CD4-positive, alpha-beta T cell (primary cell): ENCODE measurements at regions not wholly inside any gene's neighbourhood (a gene's known extent, or its start where the extent isn't known, plus 50 kb on each side); places are given as distances from the start of the nearest gene placed in this dataset.
"Not testable (repeated sequence)": the region's sequence is repeated elsewhere in the genome, so short reads cannot be mapped to it uniquely, and the experiment has no call there.

Experiments used
- ATAC-seq: fragments of 200-7000 bp; cut with Tn5 transposase; one replicate; pipeline ENCODE4 v1.10.0; 2022; ENCODE audit warnings: mild to moderate bottlenecking; ENCODE audit not compliant: poor library complexity
- CTCF ChIA-PET: fragments of 350-600 bp; sonication (Branson Sonifier 250); formaldehyde crosslinking; loops from one replicate; lab custom pipeline; 2021; ENCODE audit warnings: antibody characterized with exemption, inconsistent platforms; lab: Charles Lee
- POLR2A ChIA-PET: fragments of 350-600 bp; sonication (Branson Sonifier 250); formaldehyde crosslinking; loops from one replicate; lab custom pipeline; 2021; ENCODE audit warnings: antibody characterized with exemption, inconsistent platforms; lab: Charles Lee
- DNase-seq, 14 experiments: peaks; one replicate each; pipeline ENCODE4 v3.0.0-alpha.2; 2013 to 2020; ENCODE audit warnings: mixed read lengths in 2 of 14
- H3K27ac ChIP-seq, 2 donors: one replicate each; pipeline versions ENCODE4 v1.5.1 to v1.7.0; 2013; ENCODE audit warnings: low read length in 2 of 2, low read depth in 1 of 2, mild to moderate bottlenecking in 1 of 2
- H3K27me3 ChIP-seq, 2 experiments: 1 replicate in 1 of 2; 2 replicates in 1 of 2; pipeline versions ENCODE4 v1.6.1 to v1.7.0; 2013; ENCODE audit warnings: low read length in 2 of 2, control low read depth in 1 of 2, mild to moderate bottlenecking in 1 of 2, moderate library complexity in 1 of 2; ENCODE audit not compliant: insufficient read depth in 2 of 2, control insufficient read depth in 1 of 2
- H3K36me3 ChIP-seq: one replicate; pipeline ENCODE4 v1.6.1; 2013; ENCODE audit warnings: low read length, control low read depth; ENCODE audit not compliant: insufficient read depth
- H3K4me1 ChIP-seq: one replicate; pipeline ENCODE4 v1.6.1; 2013; ENCODE audit warnings: low read length, control low read depth; ENCODE audit not compliant: insufficient read depth
- H3K4me3 ChIP-seq: one replicate; pipeline ENCODE4 v1.5.1; 2013; ENCODE audit warnings: mild to moderate bottlenecking, low read length, moderate library complexity
- H3K9me3 ChIP-seq, 2 experiments: 1 replicate in 1 of 2; 2 replicates in 1 of 2; pipeline versions ENCODE4 v1.6.1 to v1.7.0; 2013; ENCODE audit warnings: low read length in 2 of 2, mild to moderate bottlenecking in 2 of 2, control low read depth in 1 of 2, moderate library complexity in 1 of 2; ENCODE audit not compliant: control insufficient read depth in 1 of 2, insufficient read depth in 1 of 2
- H3K27ac Mint-ChIP-seq: one replicate; pipeline ENCODE4 v1.8.0; 2020; ENCODE audit warnings: mixed read lengths
- H3K27me3 Mint-ChIP-seq: one replicate; pipeline ENCODE4 v1.8.0; 2021; ENCODE audit warnings: mixed read lengths
- H3K36me3 Mint-ChIP-seq: one replicate; pipeline ENCODE4 v1.8.0; 2021; ENCODE audit warnings: low read depth, mixed read lengths
- H3K4me1 Mint-ChIP-seq: one replicate; pipeline ENCODE4 v1.8.0; 2021; ENCODE audit warnings: low read depth, mixed read lengths
- H3K4me3 Mint-ChIP-seq: one replicate; pipeline ENCODE4 v1.8.0; 2020; ENCODE audit warnings: mild to moderate bottlenecking, mixed read lengths
- H3K9me3 Mint-ChIP-seq: one replicate; pipeline ENCODE4 v1.8.0; 2020; ENCODE audit warnings: mixed read lengths
- CTCF ChIP-seq: fragments of 200-600 bp; IDR thresholded peaks from one replicate; pipeline ENCODE4 v1.8.0; 2022; ENCODE audit warnings: antibody characterized with exemption, mild to moderate bottlenecking
- intact Hi-C, 2 experiments: fragments of 100-400 bp; cut with DNase I in 1 of 2; cut with micrococcal nuclease in 1 of 2; formaldehyde crosslinking; loops; one replicate each; pipeline versions ENCODE4 v1.15.1 to v1.9.0; 2023 to 2025; cut with DNase I, micrococcal nuclease

- Mint-ChIP-seq H3K27me3 (no peaks in the 10 kb centered on the region), H3K4me3 (no peak overlapping the region), H3K9me3 (peaks cover 11% of the 10 kb centered on the region), H3K36me3 (no peaks in the 10 kb centered on the region), H3K4me1 (no peaks in the 10 kb centered on the region), H3K27ac (no peak overlapping the region)
- no peaks in the 10 kb centered on the region for H3K4me1 ChIP-seq
- intact Hi-C loops = no loop called here
- no peaks in the 10 kb centered on the region for H3K36me3 ChIP-seq
- ChIA-PET CTCF (no interaction called here), POLR2A (interaction anchor here (0.5 kb wide), 1 partner anchor 434 kb away, joined by 3 read pairs; no protein-coding TSS in a partner anchor)
- H3K27ac ChIP-seq = no peak overlapping the region
- no peak for ATAC-seq
- H3K4me3 ChIP-seq = no peak overlapping the region
- no peak for TF ChIP-seq CTCF
- no peaks in the 10 kb centered on the region for H3K27me3 ChIP-seq
- H3K9me3 ChIP-seq = peaks cover 0 to 4% of the 10 kb centered on the region in 2 experiments
- no peak for DNase-seq
Observed at GRCh38 chr6:121794630-121795029, 359.2 kb downstream of the GJA1 start.

DNA sequence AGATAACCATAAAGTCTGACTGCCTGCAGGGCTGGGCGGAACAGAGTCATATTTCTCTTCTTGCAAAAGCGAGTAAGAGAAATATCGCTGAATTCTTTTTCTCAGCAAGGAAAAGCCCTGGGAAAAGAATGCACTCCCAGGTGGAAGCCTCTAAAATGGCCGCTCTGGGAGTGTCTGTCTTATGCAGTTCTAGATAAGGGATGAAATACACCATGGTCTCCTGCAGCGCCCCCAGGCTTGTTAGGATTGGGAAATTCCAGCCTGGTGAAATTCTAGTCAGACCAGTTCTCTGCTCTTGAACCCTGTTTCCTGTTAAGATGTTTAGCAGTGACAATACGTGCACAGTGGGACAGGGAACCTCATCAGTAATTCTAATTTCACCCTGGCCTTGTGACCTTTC is 362.2 kb downstream of the GJA1 start:
- CTCF ChIA-PET, H3K4me3 Mint-ChIP-seq, H3K36me3 Mint-ChIP-seq, DNase-seq, intact Hi-C loops, ATAC-seq, H3K27ac ChIP-seq, H3K27me3 ChIP-seq, H3K27ac Mint-ChIP-seq, H3K4me1 ChIP-seq, H3K36me3 ChIP-seq, H3K4me1 Mint-ChIP-seq, H3K4me3 ChIP-seq, H3K27me3 Mint-ChIP-seq, POLR2A ChIA-PET: not testable (repeated sequence)
- H3K9me3 Mint-ChIP-seq = peaks cover 22% of the 10 kb centered on the region
- H3K9me3 ChIP-seq = peaks cover 0 to 11% of the 10 kb centered on the region in 2 experiments

DNA sequence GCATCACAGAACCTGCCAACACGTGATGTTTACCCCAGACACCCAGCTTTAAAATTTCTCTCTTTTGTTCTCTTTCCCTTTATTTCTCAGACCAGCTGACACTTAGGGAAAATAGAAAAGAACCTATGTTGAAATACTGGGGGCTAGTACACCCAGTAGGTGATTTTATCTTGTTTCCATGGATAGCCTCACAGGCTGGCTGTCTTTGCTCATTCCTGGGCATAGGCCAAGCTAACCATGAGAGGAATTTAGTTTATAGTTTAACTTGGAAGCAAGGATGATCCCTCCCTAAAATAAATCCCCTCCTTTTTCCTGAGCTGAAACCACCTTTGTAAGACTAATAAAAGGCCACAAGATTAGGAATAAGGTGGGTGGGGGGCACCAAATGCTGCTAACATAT is 362.7 kb downstream of the GJA1 start:
- H3K4me3 Mint-ChIP-seq, H3K27me3 Mint-ChIP-seq, H3K27me3 ChIP-seq, intact Hi-C loops, H3K4me1 ChIP-seq, H3K27ac Mint-ChIP-seq, ATAC-seq, H3K27ac ChIP-seq, H3K36me3 Mint-ChIP-seq, CTCF ChIA-PET, DNase-seq, H3K4me1 Mint-ChIP-seq, H3K4me3 ChIP-seq, H3K36me3 ChIP-seq, POLR2A ChIA-PET: not testable (repeated sequence)
- H3K9me3 ChIP-seq = peaks cover 0 to 11% of the 10 kb centered on the region in 2 experiments
- H3K9me3 Mint-ChIP-seq = peaks cover 22% of the 10 kb centered on the region

- no peak overlapping the region for H3K27ac Mint-ChIP-seq
- POLR2A ChIA-PET = no interaction called here
- no peak for ATAC-seq
- Histone ChIP-seq H3K4me3 (no peak overlapping the region), H3K27me3 (no peaks in the 10 kb centered on the region), H3K9me3 (peaks cover 0 to 7% of the 10 kb centered on the region in 2 experiments), H3K36me3 (no peaks in the 10 kb centered on the region), H3K27ac (no peak overlapping the region), H3K4me1 (no peaks in the 10 kb centered on the region)
- no peak for DNase-seq
- no peak overlapping the region for H3K4me3 Mint-ChIP-seq
- intact Hi-C loops = no loop called here
- no peak for TF ChIP-seq CTCF
- no peaks in the 10 kb centered on the region for H3K4me1 Mint-ChIP-seq
- H3K27me3 Mint-ChIP-seq = no peaks in the 10 kb centered on the region
- no peaks in the 10 kb centered on the region for H3K36me3 Mint-ChIP-seq
- CTCF ChIA-PET = no interaction called here
- peaks cover 20% of the 10 kb centered on the region for H3K9me3 Mint-ChIP-seq
Observed at GRCh38 chr6:121799574-121799973, 364.1 kb downstream of the GJA1 start.
